Neural progenitor cell (in vitro differentiated cells): ENCODE measurements at regions not wholly inside any gene's neighbourhood (a gene's known extent, or its start where the extent isn't known, plus 50 kb on each side); places are given as distances from the start of the nearest gene placed in this dataset.

Experiments used
- CTCF ChIP-seq: fragments of 200-600 bp; sonication (generic); IDR thresholded peaks from 2 replicates; pipeline ENCODE4 v1.5.1; 2017; ENCODE audit warnings: antibody characterized with exemption, mild to moderate bottlenecking
- EZH2 ChIP-seq: fragments of 200-600 bp; sonication (generic); IDR thresholded peaks from 2 replicates; pipeline ENCODE4 v1.6.1; 2017; ENCODE audit warnings: antibody characterized with exemption, mild to moderate bottlenecking, moderate library complexity

DNA sequence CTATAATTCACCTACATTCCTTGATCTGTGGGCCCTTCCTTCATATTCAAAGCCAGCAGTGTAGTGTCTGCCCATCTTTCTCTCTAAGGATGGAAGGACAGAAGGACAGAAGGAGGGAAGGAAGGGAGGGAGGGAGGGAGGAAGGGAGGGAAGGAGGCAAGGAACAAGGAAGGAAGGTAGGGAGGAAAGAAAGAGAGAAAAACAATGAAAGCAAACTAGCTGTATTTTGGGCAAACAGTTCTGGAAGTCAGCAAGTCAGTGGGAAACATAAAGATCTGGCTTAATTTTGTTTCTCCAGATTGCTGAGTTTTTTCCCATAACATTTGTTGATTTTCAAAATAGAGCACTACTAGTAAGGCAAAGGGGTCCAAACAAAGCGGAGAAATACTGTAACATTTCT lies 555.2 kb upstream of the EPHA5 start:
- TF ChIP-seq CTCF, result no peak
- TF ChIP-seq EZH2, result no peak
